H9 (cell line): ENCODE measurements at regions not wholly inside any gene's neighbourhood (a gene's known extent, or its start where the extent isn't known, plus 50 kb on each side); places are given as distances from the start of the nearest gene placed in this dataset.

Source experiments
- DNase-seq: peaks from one replicate; pipeline ENCODE4 v3.0.0-alpha.2; 2017
- H2AFZ ChIP-seq: one replicate; pipeline ENCODE4 v1.6.1; 2013; ENCODE audit warnings: mild to moderate bottlenecking, low read length, control low read depth, moderate library complexity
- H2AK5ac ChIP-seq: 2 replicates; pipeline ENCODE4 v1.6.1; 2013; ENCODE audit warnings: low read length, control low read depth, mixed read lengths; ENCODE audit not compliant: insufficient read length
- H2BK120ac ChIP-seq: one replicate; pipeline ENCODE4 v1.6.1; 2013; ENCODE audit warnings: low read depth, mild to moderate bottlenecking, low read length, control low read depth, inconsistent platforms; ENCODE audit not compliant: poor library complexity, severe bottlenecking
- H2BK12ac ChIP-seq: 2 replicates; pipeline ENCODE4 v1.6.1; 2013; ENCODE audit warnings: low read length, control low read depth, mixed read lengths, low read depth; ENCODE audit not compliant: insufficient read length
- H2BK15ac ChIP-seq: 2 replicates; pipeline ENCODE4 v1.6.1; 2013; ENCODE audit warnings: low read depth, low read length, control low read depth
- H2BK20ac ChIP-seq: one replicate; pipeline ENCODE4 v1.6.1; 2013; ENCODE audit warnings: low read depth, mild to moderate bottlenecking, low read length, control low read depth, inconsistent platforms; ENCODE audit not compliant: poor library complexity, severe bottlenecking
- H2BK5ac ChIP-seq: 2 replicates; pipeline ENCODE4 v1.6.1; 2013; ENCODE audit warnings: low read length, control low read depth, mixed read lengths; ENCODE audit not compliant: insufficient read length
- H3K14ac ChIP-seq: 2 replicates; pipeline ENCODE4 v1.6.1; 2013; ENCODE audit warnings: low read length, control low read depth; ENCODE audit not compliant: insufficient read depth
- H3K18ac ChIP-seq: 2 replicates; pipeline ENCODE4 v1.6.1; 2013; ENCODE audit warnings: low read depth, mild to moderate bottlenecking, mixed read lengths, low read length, control low read depth; ENCODE audit not compliant: insufficient read length
- H3K23ac ChIP-seq: 2 replicates; pipeline ENCODE4 v1.6.1; 2013; ENCODE audit warnings: low read length, control low read depth, mixed read lengths, low read depth; ENCODE audit not compliant: insufficient read length
- H3K23me2 ChIP-seq: 2 replicates; pipeline ENCODE4 v1.6.1; 2013; ENCODE audit warnings: low read depth, mild to moderate bottlenecking, mixed read lengths, low read length, control low read depth; ENCODE audit not compliant: insufficient read length, poor library complexity, severe bottlenecking
- H3K27ac ChIP-seq: 2 replicates; pipeline ENCODE4 v1.5.1; 2013; ENCODE audit warnings: low read length, control low read depth, mixed read lengths, low read depth; ENCODE audit not compliant: insufficient read length
- H3K27me3 ChIP-seq: 2 replicates; pipeline ENCODE4 v1.6.1; 2013; ENCODE audit warnings: low read length, control low read depth, inconsistent platforms; ENCODE audit not compliant: insufficient read depth
- H3K4ac ChIP-seq: 2 replicates; pipeline ENCODE4 v1.6.1; 2013; ENCODE audit warnings: low read depth, mild to moderate bottlenecking, control low read depth, inconsistent platforms, low read length, moderate library complexity
- H3K4me1 ChIP-seq: 2 replicates; pipeline ENCODE4 v1.6.1; 2013; ENCODE audit warnings: low read length, control low read depth, inconsistent platforms; ENCODE audit not compliant: insufficient read depth
- H3K4me2 ChIP-seq: 2 replicates; pipeline ENCODE4 v1.6.1; 2013; ENCODE audit warnings: low read length, control low read depth, mixed read lengths; ENCODE audit not compliant: insufficient read length, insufficient read depth
- H3K56ac ChIP-seq: 2 replicates; pipeline ENCODE4 v1.6.1; 2013; ENCODE audit warnings: low read depth, mild to moderate bottlenecking, mixed read lengths, low read length, control low read depth; ENCODE audit not compliant: insufficient read length
- H3K79me1 ChIP-seq: 2 replicates; pipeline ENCODE4 v1.6.1; 2013; ENCODE audit warnings: low read depth, mild to moderate bottlenecking, moderate library complexity, low read length, control low read depth, inconsistent platforms; ENCODE audit not compliant: insufficient read depth, poor library complexity, severe bottlenecking
- H3K79me2 ChIP-seq: 2 replicates; pipeline ENCODE4 v1.6.1; 2013; ENCODE audit warnings: low read length, control low read depth, inconsistent platforms; ENCODE audit not compliant: insufficient read depth
- H3K9ac ChIP-seq: 2 replicates; pipeline ENCODE4 v1.6.1; 2013; ENCODE audit warnings: low read length, control low read depth, mixed read lengths; ENCODE audit not compliant: insufficient read length; ENCODE audit errors: extremely low read depth
- H3K9me3 ChIP-seq: one replicate; pipeline ENCODE4 v1.6.1; 2013; ENCODE audit warnings: low read depth, low read length, inconsistent platforms; ENCODE audit not compliant: control insufficient read depth
- H3T11ph ChIP-seq: one replicate; pipeline ENCODE4 v1.6.1; 2013; ENCODE audit warnings: mild to moderate bottlenecking, low read length, control low read depth, inconsistent platforms
- H4K20me1 ChIP-seq: one replicate; pipeline ENCODE4 v1.6.1; 2013; ENCODE audit not compliant: control insufficient read depth, insufficient read length, insufficient read depth
- H4K5ac ChIP-seq: 2 replicates; pipeline ENCODE4 v1.6.1; 2013; ENCODE audit warnings: low read depth, mild to moderate bottlenecking, mixed read lengths, low read length, control low read depth; ENCODE audit not compliant: insufficient read length
- H4K8ac ChIP-seq: replicated peaks from 2 replicates; pipeline ENCODE4 v1.6.1; 2013; ENCODE audit warnings: low read length, control low read depth, mixed read lengths, low read depth; ENCODE audit not compliant: insufficient read length
- H4K91ac ChIP-seq: 2 replicates; pipeline ENCODE4 v1.6.1; 2013; ENCODE audit warnings: low read depth, mild to moderate bottlenecking, moderate library complexity, mixed read lengths, low read length, control low read depth; ENCODE audit not compliant: insufficient read length
- H3K27ac Mint-ChIP-seq, 3 experiments: 2 replicates in 2 of 3; 3 replicates in 1 of 3; pipeline ENCODE4 v1.8.0; 2020 to 2021; ENCODE audit warnings: mixed read lengths in 3 of 3, mild to moderate bottlenecking in 1 of 3, moderate library complexity in 1 of 3
- H3K27me3 Mint-ChIP-seq: 2 replicates; pipeline ENCODE4 v1.8.0; 2021; ENCODE audit warnings: low read depth, mild to moderate bottlenecking, moderate library complexity, mixed read lengths
- H3K36me3 Mint-ChIP-seq, 3 experiments: 2 replicates in 2 of 3; 3 replicates in 1 of 3; pipeline ENCODE4 v1.8.0; 2020 to 2021; ENCODE audit warnings: low read depth in 3 of 3, mixed read lengths in 3 of 3; ENCODE audit not compliant: insufficient read depth in 1 of 3
- H3K4me1 Mint-ChIP-seq, 2 experiments: 2 replicates each; pipeline ENCODE4 v1.8.0; 2020; ENCODE audit warnings: mixed read lengths in 2 of 2
- H3K4me3 Mint-ChIP-seq, 2 experiments: 2 replicates in 1 of 2; 3 replicates in 1 of 2; pipeline ENCODE4 v1.8.0; 2020 to 2021; ENCODE audit warnings: mild to moderate bottlenecking in 2 of 2, mixed read lengths in 2 of 2, moderate library complexity in 1 of 2
- H3K9me3 Mint-ChIP-seq, 2 experiments: 2 replicates in 1 of 2; 3 replicates in 1 of 2; pipeline ENCODE4 v1.8.0; 2020; ENCODE audit warnings: mild to moderate bottlenecking in 2 of 2, mixed read lengths in 2 of 2, moderate library complexity in 1 of 2
- CTCF ChIP-seq: fragments of 200-600 bp; sonication (generic); conservative IDR thresholded peaks from 3 replicates; pipeline ENCODE4 v1.8.0; 2021; ENCODE audit warnings: antibody characterized with exemption, mild to moderate bottlenecking
- WGBS: extraction: QIAGEN DNeasy Blood & Tissue Kit; methylation state at CpG from one replicate; pipeline ENCODE4 v1.1.7; 2013; ENCODE audit warnings: missing lambda C conversion rate, low lambda C conversion rate, mixed read lengths; ENCODE audit not compliant: insufficient read length; ENCODE audit errors: extremely low coverage; 5-methylcytosine and 5-hydroxymethylcytosine counted together

- H2BK12ac ChIP-seq = no peak overlapping the region
- H3K27me3 ChIP-seq = no peaks in the 10 kb centered on the region
- no peaks in the 10 kb centered on the region for H3K23me2 ChIP-seq
- no peak overlapping the region for H2BK5ac ChIP-seq
- Mint-ChIP-seq H3K4me1 (no peaks in the 10 kb centered on the region), H3K36me3 (no peaks in the 10 kb centered on the region), H3K27ac (no peak overlapping the region), H3K27me3 (no peaks in the 10 kb centered on the region), H3K4me3 (no peak overlapping the region), H3K9me3 (no peaks in the 10 kb centered on the region)
- no peak for DNase-seq
- no peak overlapping the region for H3K56ac ChIP-seq
- no peak overlapping the region for H3K18ac ChIP-seq
- H3K9me3 ChIP-seq = no peaks in the 10 kb centered on the region
- H3K79me1 ChIP-seq = no peaks in the 10 kb centered on the region
- no peaks in the 10 kb centered on the region for H3K4me1 ChIP-seq
- H2AK5ac ChIP-seq = no peak overlapping the region
- H4K5ac ChIP-seq = no peak overlapping the region
- H3K9ac ChIP-seq = no peak overlapping the region
- H3K23ac ChIP-seq = no peak overlapping the region
- no peak overlapping the region for H2BK15ac ChIP-seq
- no CpG with 5 or more reads among the region's 1 CpG for WGBS
- H3K14ac ChIP-seq = no peak overlapping the region
- no peak overlapping the region for H2BK20ac ChIP-seq
- no peak overlapping the region for H3K27ac ChIP-seq
- H3K4me2 ChIP-seq = no peak overlapping the region
- H2BK120ac ChIP-seq = no peak overlapping the region
- no peak overlapping the region for H3K4ac ChIP-seq
- H4K8ac ChIP-seq = no peak overlapping the region
- no peaks in the 10 kb centered on the region for H3K79me2 ChIP-seq
- TF ChIP-seq CTCF = no peak
- H4K20me1 ChIP-seq = no peaks in the 10 kb centered on the region
- no peak overlapping the region for H3T11ph ChIP-seq
- H4K91ac ChIP-seq = no peak overlapping the region
- no peak overlapping the region for H2AFZ ChIP-seq
These were observed 300.4 kb downstream of the SV2B start for GRCh38 chr15:91400481-91400880.
